GM19468 (cell line): ENCODE measurements at regions not wholly inside any gene's neighbourhood (a gene's known extent, or its start where the extent isn't known, plus 50 kb on each side); places are given as distances from the start of the nearest gene placed in this dataset.

Source experiments
- ATAC-seq: cut with Tn5 transposase; IDR thresholded peaks from one replicate; pipeline ENCODE4 v1.9.1; 2021; ENCODE audit warnings: mild to moderate bottlenecking, moderate library complexity, moderate number of reproducible peaks; ENCODE audit not compliant: unreplicated experiment; ENCODE audit errors: extremely low read depth

DNA sequence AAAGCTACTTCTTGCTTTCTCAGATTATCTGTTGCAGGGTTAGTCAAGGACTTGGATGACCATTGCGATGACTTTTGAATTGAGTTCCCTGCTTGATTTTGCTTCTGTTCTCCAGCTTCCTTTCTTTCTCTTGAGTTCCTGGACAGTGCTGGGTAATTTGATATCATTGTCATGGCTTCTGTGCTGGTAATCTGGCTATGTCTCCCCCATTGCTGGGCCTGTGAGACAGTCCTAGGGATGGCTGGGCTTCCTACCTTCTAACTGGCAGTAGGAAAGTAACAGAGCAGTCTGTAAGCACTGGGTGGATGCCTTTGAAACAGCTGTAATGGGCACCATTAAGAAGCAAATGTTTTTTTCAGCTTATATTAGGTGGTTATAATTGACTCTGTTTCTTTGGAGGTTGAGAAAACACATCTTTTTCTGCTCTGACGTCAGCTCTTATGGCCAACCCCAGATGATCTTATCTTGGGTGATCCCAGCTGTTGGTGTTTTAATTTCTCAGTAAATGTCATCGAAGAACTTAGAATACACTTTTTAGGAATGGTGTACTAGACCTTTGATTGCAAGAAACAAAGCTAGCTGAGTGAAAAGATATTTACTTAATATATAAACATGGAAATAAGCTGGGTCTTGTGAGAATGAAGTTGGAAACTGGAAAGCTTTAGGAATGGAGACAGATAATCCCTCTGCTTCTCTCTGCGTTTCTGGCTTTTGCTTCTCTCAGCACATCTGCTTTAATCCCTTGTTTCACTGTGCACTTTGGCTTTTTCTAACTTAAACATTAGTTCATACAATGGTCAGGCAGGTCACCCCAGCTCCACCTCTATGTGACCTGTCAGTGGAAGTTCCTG is 195.0 kb upstream of the MAN1A1 start:
- ATAC-seq: no peak

DNA sequence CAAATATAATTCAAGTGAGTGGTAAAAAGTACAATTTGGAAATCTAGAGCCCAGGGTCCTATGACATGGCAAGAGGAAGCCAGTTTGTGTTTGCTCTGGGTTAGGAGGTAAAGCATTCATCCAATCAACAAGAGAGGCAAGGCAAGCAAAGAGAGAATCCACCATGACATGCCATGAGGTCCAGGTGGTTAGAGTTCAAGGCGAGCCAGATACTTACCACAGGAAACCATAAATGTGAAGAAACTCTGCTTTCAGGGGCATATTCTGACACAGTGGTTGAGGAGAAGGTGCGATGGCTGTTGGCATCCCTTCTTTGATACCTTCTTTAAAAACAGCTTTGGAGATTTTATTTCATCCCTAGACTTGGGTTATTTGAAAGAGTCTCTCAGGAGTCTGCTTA is 193.8 kb upstream of the MAN1A1 start:
- no peak for ATAC-seq

DNA sequence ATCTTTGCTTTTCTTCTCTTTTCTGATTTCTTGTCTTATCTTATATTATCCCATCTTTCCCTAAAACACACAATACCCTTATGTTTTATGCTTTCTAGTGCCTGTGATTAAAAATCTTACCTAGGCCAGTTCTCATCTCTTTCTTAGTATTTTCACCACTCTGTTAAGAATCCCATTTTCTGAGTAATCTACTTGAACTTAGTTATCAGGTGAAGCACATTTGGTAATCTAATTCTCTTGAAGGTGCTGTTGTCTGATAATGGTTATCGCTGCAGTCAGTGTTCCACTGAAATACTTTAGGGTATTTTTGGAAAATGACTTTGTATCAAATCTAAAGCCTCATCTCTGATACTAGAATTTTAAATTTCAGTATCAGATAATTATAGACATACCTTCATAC is 192.5 kb upstream of the MAN1A1 start:
- no peak for ATAC-seq

DNA sequence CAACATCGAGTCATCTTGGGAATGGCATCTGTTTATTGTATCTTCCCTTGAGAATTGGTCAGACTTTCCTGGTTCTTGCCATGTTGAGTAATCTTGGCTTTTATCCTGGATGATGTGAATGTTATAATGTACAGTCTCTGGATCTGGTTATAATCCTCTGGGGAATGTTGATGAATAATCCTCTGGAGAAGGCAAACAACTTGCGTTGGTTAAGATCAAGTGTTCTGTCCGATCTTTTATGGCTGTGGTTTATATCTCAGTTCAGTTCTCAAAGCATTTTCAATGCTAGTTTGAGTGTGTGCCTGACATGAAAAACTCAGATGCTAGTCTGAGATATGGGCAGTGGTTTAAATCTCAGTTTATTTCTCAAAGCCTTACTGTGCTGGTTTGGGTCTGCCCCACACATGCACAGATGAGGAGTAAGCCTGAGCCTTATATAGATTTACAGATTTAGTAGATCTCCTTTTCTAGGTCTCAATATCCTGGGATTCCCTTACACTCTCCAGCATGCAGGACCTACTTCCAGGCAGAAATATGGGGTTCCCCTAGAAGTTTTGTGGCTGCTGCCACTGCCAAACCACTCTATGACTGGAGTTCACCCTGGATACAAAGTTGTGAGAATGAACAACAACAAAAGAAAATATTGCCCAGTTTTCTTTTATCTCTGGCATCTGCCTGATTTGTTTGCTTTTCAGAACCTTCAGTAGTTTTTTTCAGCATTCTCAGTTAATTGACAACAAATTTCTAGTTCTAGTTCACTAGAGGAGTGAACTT is 191.8 kb upstream of the MAN1A1 start:
- no peak for ATAC-seq

DNA sequence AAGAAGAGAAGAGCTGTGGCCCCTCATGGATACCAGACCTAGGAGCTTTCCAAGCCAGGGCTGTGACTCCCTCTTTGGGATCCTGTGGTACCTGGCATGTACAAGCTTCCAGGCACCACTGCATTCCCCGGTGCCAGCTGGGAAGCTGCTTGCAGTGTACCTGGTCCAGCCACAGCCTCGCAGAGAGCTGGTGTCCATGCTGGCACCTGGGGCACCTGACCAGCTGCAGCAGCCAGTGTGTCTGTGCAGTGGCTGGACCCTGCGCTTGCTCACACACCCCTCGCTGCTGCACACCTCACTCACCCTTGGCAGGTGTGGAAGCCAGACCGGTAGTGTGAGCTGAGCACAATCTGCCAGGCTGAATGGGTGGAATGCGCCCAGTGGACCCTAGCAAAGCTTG is 190.9 kb upstream of the MAN1A1 start:
- ATAC-seq: no peak

DNA sequence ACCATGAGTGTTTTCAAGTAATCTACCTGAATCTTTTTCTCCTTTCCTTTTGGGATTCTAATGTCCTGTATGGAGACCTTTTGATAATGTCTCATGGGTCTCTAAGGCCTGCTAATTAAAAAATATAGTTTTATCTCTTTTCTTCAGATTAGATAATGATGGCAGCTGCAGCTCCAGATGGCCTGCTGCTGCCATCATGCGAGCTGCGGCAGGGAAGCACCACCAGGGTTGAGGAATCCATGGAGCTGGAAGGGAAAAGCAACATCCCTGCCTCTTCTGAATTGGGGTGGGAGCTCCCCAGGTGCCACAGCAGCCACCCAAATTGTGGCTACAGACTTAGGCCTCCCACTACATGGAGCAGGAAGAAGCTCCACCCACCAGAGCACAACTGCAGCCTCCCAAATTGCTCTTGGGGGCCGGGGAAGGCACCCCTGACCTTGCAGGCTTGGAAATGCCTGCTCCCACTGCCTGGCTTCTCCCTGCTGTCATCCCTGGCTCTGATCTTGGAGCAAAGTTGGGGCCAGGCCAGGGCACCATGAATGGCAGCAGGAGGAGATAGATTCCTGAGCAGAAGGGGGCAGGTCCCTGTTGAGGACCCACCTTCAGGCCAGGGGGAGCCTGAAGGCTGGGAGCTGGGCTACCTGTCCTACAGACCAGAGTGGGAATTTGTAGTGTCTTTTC is 189.6 kb upstream of the MAN1A1 start:
- no peak for ATAC-seq

DNA sequence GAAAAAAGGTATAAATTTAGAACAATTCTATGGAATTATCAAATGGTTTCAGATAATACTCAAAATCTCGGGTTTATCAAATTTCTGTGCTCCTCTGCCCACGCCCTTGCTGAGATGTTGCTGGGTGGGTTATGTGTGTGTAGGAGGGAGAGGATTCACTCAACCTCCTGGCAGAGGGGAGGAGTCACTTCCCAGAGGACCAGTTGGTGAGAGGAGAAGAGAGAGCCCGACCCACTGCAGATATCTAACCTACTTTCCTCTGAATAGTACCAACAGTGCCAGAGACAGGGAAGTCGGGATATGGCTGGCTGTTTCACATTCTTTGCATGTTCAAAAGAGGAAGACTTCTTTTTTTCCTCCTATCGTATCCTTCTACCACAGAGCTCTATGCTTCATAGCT is 187.1 kb upstream of the MAN1A1 start:
- no peak for ATAC-seq

DNA sequence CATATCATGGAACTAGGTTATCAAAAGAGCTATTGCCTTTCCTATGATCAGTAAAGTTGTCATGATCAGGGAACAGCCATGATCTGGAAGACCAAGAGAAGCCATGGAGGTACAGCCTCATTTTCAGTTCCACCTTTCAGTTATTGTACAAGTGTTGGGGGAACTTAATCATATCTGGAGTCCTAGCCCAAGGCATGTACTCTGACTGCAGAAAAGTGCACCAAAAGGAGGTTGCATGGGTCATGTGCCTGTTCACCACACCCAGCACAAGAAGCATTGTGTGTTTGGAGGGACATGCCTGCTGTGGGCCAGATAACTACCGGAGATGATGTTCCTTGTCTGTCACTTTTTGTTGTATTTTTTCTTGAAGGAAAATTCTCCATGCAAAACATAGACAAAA is 185.8 kb upstream of the MAN1A1 start:
- no peak for ATAC-seq

DNA sequence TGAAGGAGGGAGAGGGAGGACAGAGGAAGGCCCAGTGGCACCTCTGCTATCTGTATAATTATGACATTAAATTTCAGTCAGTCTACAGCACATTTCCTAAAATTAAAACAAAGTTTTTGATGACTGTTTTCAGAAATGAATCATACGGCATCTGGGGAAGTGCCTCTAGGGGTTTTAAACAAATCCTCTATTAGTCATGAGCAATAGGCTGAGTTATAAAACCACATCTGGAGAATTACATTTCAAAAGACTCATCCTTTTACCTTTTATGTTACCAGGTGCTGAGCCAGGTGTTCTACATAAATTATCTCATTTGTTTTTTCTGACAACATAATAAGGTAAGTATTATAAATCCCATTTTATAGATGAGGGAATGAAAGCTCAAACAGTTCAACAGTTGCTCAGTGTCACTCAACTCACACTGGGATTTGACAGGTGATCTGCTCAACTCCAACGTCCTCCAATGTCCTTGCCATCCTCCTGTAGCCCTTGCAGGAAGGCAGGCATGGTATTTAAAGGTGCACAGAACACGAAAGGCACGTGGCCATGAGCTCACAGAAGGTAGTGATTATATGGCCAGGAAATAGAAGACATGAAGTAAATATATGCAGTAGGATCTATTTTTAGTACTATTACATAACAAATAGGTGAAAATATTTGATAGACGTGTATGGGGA is 184.2 kb upstream of the MAN1A1 start:
- no peak for ATAC-seq

DNA sequence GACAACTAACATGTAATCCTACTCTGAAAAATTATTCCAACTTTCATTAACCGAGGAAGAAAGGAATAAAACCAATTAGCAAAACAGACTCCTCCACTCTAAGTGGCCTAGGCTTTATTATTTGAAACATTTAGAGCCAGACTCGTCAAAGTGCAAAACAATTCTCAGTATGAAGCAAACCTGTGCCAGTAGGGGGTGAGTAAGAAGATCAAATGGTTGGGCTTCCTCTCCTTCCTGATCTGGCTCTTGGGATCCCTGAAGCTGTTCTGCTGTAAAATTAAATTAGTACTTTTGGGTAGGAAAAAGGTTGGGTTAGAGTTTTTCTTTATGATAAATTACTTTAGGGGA is 177.6 kb upstream of the MAN1A1 start:
- no peak for ATAC-seq

DNA sequence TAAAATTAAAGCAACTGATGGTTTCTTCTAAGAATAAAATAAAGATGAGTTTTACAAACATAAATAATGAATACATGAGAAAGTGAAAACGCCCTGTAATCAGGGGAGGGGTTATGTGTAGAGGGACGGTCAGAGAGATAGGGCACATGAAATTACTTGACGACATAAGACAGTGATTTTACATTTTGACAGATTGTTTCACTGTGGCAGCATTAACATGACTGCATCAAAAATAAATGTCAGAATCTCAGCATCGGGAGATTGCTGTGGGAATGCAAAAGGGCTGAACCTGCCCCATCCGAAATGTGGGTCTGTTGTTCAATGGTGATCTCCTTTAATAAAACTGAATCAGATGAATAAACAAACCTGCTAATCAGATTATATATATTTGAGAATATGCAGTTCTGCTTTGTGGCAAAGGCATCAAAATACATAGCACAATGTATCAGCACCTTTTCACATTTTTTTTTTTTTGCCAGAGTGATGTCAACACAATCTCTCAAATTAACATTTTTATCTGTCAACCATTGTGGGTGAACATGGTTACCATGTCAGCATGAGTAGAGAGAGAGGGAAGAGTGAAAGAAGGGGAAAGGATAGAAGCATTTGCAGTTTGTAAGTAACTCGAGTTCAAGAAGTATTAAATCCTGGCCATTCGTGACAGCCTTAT is 177.1 kb upstream of the MAN1A1 start:
- ATAC-seq: no peak

DNA sequence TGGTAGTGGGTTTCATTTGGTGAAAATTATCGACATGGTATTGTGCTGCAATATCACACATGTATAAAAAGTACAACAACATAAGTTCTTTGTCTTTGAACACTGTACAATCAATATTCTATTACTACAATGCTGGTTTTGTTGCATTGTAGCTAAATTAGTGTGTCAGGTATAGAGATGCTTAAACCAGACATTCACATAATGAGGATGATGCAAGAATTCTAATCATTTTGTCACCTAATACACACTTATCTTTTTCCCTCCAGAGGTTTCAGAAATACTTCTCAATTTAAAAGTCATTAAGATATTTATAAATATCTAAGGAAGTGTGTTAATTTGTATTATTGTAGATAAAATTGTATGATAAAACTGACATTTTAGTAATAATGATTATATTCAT is 174.8 kb upstream of the MAN1A1 start:
- no peak for ATAC-seq

DNA sequence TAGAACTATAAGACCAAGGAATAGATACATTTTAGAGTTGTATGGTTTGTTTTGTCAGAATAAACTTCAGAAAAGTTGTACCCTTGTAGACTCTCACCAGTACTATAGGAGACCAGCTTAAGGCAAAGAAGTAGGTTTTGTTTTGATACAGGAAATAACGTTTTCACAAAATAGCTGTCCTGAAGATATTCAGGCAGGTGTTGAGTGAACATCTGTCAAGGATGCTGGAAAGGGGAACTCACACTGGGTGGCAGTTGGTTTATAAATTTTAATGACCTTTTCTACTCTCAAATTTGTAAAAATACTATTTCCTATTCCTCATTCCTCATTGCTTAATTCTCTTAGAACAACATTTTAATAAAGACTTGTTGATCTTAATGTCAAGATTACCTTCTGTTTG is 174.0 kb upstream of the MAN1A1 start:
- ATAC-seq: no peak

DNA sequence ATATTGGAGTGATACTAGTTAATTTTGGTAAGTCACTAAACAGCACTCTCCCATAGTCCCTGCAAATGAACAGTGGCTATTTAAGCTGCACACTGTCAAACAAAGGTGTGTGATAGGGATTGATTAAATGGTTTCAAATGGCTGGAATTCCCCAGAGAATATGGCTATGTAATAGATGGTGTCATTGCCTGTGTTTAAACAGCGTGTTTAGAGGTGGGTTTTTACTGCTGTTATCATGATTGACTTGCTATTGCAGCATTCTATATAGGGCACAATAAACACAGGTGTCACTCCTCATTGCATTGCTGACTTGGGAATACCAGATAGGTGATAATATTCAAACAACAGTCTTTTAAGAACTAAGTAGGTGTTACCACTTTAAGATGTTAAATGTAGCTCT is 171.7 kb upstream of the MAN1A1 start:
- ATAC-seq: no peak

DNA sequence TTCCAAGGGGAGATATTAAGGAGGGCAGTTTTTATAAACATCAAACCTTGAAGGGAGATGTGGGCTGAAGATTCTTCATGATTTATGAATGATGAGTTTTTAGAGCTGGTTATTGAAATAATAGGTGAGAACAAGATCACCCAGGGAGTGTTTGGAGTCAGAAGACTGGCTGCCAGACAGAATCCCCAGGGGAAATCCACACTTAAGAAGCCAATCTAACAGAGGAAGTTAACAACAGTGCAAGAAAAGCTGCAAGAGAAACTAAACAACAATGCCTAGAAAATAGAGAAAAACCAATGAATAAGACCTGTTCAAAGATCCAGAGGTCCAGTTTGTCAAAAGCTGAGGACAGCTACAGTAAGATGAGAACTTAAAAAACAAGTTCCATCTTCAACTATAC is 167.9 kb upstream of the MAN1A1 start:
- ATAC-seq: no peak

DNA sequence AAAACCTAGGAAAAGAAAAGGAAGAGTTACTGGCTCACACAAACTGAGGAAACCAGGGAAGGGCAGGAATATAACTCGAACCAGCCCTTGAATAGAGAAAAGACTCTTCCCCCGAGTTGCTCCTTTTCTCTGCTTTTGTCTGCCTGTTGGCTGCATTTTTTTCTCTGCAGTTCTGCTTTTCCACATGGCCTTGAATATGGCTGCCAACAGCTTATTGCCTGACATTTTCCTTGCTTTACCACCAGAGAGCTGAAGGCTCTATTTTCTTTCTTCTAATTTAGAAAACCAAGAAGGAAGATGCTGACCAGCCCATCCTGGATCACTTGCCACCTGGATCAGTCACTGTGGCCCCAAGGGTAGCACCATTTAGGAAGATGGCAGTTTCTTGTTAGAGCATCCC is 164.8 kb upstream of the MAN1A1 start:
- no peak for ATAC-seq

DNA sequence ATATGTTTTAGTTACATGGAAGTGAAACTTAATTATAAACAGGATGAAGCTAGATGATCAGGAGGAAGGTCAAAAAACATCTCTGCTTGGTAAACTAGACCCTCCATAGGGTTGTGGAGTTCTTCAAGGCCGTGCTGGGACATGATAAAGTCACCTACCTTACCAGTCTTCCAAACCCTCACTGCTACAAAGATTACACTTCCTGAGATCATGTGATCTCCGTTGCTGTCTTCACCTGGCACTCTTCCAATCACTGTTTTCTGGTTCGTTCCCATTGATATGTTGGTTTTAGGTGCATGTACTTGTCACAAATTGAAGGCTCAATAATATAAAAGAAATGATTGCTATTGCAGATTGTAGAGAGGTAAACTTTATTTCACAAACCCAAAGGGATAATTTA is 161.5 kb upstream of the MAN1A1 start:
- no peak for ATAC-seq

DNA sequence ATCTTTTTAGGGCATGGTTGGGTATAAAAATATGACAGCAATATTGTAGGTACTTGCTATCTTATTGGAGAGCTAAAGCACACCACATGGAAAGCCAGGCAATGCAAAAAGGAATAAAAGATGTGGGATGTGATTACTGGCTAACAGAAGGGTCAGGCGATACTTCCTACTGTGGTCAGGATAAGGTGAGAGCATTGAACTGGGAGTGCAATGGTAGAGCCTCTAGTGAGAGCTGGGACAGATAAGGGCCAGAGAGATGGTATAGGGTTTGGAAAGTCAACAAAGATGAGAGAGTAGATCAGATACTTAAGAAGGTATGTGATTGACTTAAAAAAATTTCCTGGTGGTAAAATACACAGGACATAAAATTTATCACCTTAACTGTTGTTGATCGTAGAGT is 160.7 kb upstream of the MAN1A1 start:
- ATAC-seq: no peak

DNA sequence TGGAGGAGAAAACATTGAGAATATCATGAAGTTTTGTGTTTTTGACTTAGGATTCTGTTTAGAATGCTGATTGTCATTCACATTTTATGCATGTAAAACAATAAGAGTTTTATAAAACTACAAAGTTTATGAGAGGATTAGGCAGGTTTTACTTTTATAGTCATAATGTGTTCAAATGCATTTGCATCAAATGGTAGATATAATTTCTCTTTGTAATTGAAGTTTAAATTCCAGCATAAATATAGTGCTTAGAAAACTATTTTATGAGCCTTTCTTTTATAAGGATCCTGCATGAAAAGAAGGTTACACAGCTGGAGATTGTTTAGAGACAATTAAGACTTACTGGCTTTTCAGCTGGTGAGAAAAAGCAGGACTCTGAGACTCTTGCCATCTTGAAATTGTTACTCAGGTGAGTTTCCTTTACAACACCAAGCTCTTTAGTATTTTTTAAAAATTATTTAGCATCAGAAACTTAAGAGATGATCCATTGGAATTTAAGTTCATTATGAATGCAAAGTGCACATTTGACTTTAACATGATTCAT is 157.1 kb upstream of the MAN1A1 start:
- no peak for ATAC-seq
